ENCODE measurements at regions not wholly inside any gene's neighbourhood (a gene's known extent, or its start where the extent isn't known, plus 50 kb on each side); places are given as distances from the start of the nearest gene placed in this dataset.

DNA sequence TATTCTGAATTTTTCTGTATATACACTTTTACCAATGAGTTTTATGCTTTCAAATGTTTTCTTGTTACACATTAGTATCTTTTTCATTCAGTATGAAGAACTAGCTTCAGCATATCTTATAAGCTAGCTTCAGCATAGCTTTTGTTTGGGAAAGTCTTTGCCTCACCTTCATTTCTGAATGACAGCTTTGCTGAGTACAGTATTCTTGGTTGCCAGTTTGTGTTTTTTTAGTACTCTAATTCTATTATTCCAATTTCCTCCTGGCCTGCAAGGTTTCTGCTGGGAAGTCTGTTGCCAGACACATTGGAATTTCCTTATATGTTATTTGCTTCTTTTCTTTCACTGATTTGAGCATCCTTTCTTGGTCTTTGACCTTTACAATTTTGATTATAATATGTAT is 278.8 kb downstream of the SPATA18 start:
- TF ChIP-seq ELF4 (IDR thresholded peaks at IDR 0.05): no peak
- TF ChIP-seq TARDBP (IDR thresholded peaks at IDR 0.05): no peak
- TF ChIP-seq FOXK2 (IDR thresholded peaks at IDR 0.05): no peak
- TF ChIP-seq FOXM1 (IDR thresholded peaks at IDR 0.05; ENCODE audit: borderline replicate concordance): no peak
- no peak for TF ChIP-seq SUZ12 (IDR thresholded peaks at IDR 0.05)
- TF ChIP-seq LEF1 (IDR thresholded peaks at IDR 0.05; ENCODE audit: borderline replicate concordance): no peak
- TF ChIP-seq CTBP1 (IDR thresholded peaks at IDR 0.05; ENCODE audit: borderline replicate concordance): no peak
- no peak for TF ChIP-seq HDGF (IDR thresholded peaks at IDR 0.05; ENCODE audit: borderline replicate concordance)
- no peak for TF ChIP-seq SP1 (IDR thresholded peaks at IDR 0.05)
- TF ChIP-seq L3MBTL2 (conservative IDR thresholded peaks at IDR 0.05): no peak
- TF ChIP-seq ARNT (IDR thresholded peaks at IDR 0.05): no peak
